Upper lobe of left lung (tissue), 6 donors: ENCODE measurements at regions not wholly inside any gene's neighbourhood (a gene's known extent, or its start where the extent isn't known, plus 50 kb on each side); places are given as distances from the start of the nearest gene placed in this dataset.

Experiments used
- ATAC-seq, 2 donors: fragments of 200-7000 bp; cut with Tn5 transposase; one replicate each; pipeline ENCODE4 v1.9.1; 2022; ENCODE audit warnings: mild to moderate bottlenecking in 2 of 2, moderate library complexity in 2 of 2; ENCODE audit not compliant: low FRiP score in 2 of 2
- DNase-seq, 2 donors: peaks; one replicate each; pipeline ENCODE4 v3.0.0-alpha.2; 2019 to 2020
- H3K27ac ChIP-seq, 4 donors: fragments of 200-600 bp; sonication (generic); one replicate each; pipeline ENCODE4 v1.5.1; 2016 to 2019
- H3K27me3 ChIP-seq, 4 donors: fragments of 200-600 bp; sonication (generic); one replicate each; pipeline ENCODE4 v1.5.1; 2017 to 2019
- H3K36me3 ChIP-seq, 4 donors: fragments of 200-600 bp; sonication (generic); one replicate each; pipeline ENCODE4 v1.5.1; 2016 to 2019
- H3K4me1 ChIP-seq, 4 donors: fragments of 200-600 bp; sonication (generic); one replicate each; pipeline ENCODE4 v1.5.1; 2018 to 2019
- H3K4me3 ChIP-seq, 4 donors: fragments of 200-600 bp; sonication (generic); one replicate each; pipeline ENCODE4 v1.5.1; 2017 to 2019; ENCODE audit warnings: mild to moderate bottlenecking in 2 of 4, moderate library complexity in 1 of 4
- H3K9me3 ChIP-seq, 4 donors: fragments of 200-600 bp; sonication (generic); one replicate each; pipeline ENCODE4 v1.5.1; 2018 to 2019
- CTCF ChIP-seq, 6 experiments: fragments of 450-650 bp in 4 of 6; fragments of 200-600 bp in 2 of 6; sonication (generic) in 2 of 6; IDR thresholded peaks; one replicate each; pipeline ENCODE4 v1.5.1; 2016 to 2019; ENCODE audit warnings: antibody characterized with exemption in 6 of 6
- EP300 ChIP-seq, 4 donors: sonication (generic); formaldehyde crosslinking; IDR thresholded peaks; one replicate each; pipeline ENCODE4 v1.5.1; 2017; ENCODE audit warnings: antibody characterized with exemption in 4 of 4, control low read depth in 2 of 4
- POLR2A ChIP-seq, 4 donors: fragments of 450-650 bp; IDR thresholded peaks; one replicate each; pipeline ENCODE4 v1.5.1; 2016 to 2017; ENCODE audit warnings: antibody characterized with exemption in 4 of 4, mild to moderate bottlenecking in 2 of 4
- POLR2AphosphoS5 ChIP-seq, 2 donors: sonication (generic); formaldehyde crosslinking; IDR thresholded peaks; one replicate each; pipeline ENCODE4 v1.5.1; 2017; ENCODE audit warnings: antibody characterized with exemption in 2 of 2
- WGBS, 2 donors: methylation state at CpG; one replicate each; pipeline ENCODE4 v1.1.5; 2017 to 2018; 5-methylcytosine and 5-hydroxymethylcytosine counted together
- donor health status: DM: no; HTN: no; CAD: no; lungs with moderate emphysema.
- donor health status: DM: no; HTN: yes; CAD: no; lungs with severe emphysema.

- no peaks in the 10 kb centered on the region for H3K36me3 ChIP-seq
- H3K4me3 ChIP-seq, result no peak overlapping the region
- peaks cover 5 to 12% (median 8%) of the 10 kb centered on the region in 4 donors for H3K9me3 ChIP-seq
- no peaks in the 10 kb centered on the region for H3K4me1 ChIP-seq
- H3K27me3 ChIP-seq, result no peaks in the 10 kb centered on the region
- DNase-seq, result no peak
- no peak overlapping the region for H3K27ac ChIP-seq
- no peak for TF ChIP-seq CTCF (IDR thresholded peaks at IDR 0.05)
- TF ChIP-seq POLR2A (IDR thresholded peaks at IDR 0.05), result no peak
- no peak for TF ChIP-seq POLR2AphosphoS5 (IDR thresholded peaks at IDR 0.05)
- TF ChIP-seq EP300 (IDR thresholded peaks at IDR 0.05), result no peak
- WGBS, 2 donors, result 53 to 73% methylated on average over 2 to 4 of the region's 4 CpGs
- ATAC-seq, result no peak
These were observed 59.7 kb upstream of the SNCAIP start for GRCh38 chr5:122252319-122252718.

GRCh38 chr5:122253794-122254193 is 58.2 kb upstream of the SNCAIP start:
- H3K4me1 ChIP-seq, result no peaks in the 10 kb centered on the region
- DNase-seq (no peak), ATAC-seq (no peak)
- no peaks in the 10 kb centered on the region for H3K36me3 ChIP-seq
- no peak overlapping the region for H3K27ac ChIP-seq
- no peak for TF ChIP-seq POLR2AphosphoS5 (IDR thresholded peaks at IDR 0.05)
- H3K9me3 ChIP-seq, result peaks cover 5 to 13% (median 8%) of the 10 kb centered on the region in 4 donors
- no peaks in the 10 kb centered on the region for H3K27me3 ChIP-seq
- no peak overlapping the region for H3K4me3 ChIP-seq

- TF ChIP-seq POLR2AphosphoS5 (IDR thresholded peaks at IDR 0.05), result no peak
- TF ChIP-seq EP300 (IDR thresholded peaks at IDR 0.05), result no peak
- TF ChIP-seq CTCF (IDR thresholded peaks at IDR 0.05), result no peak
- no peak for TF ChIP-seq POLR2A (IDR thresholded peaks at IDR 0.05)
- 55 to 73% methylated on average over 1 of the region's 1 CpG for WGBS, 2 donors
- Histone ChIP-seq H3K9me3 (peaks cover 5 to 13% (median 8%) of the 10 kb centered on the region in 4 donors), H3K4me1 (no peaks in the 10 kb centered on the region), H3K27ac (no peak overlapping the region), H3K36me3 (no peaks in the 10 kb centered on the region), H3K4me3 (no peak overlapping the region), H3K27me3 (no peaks in the 10 kb centered on the region)
- ATAC-seq (no peak), DNase-seq (no peak)
These were observed 55.6 kb upstream of the SNCAIP start for GRCh38 chr5:122256388-122256787.

GRCh38 chr5:122257000-122257399 is 55.0 kb upstream of the SNCAIP start:
- WGBS, 2 donors, result 94 to 96% methylated on average over 8 of the region's 8 CpGs
- Histone ChIP-seq H3K27me3 (no peaks in the 10 kb centered on the region), H3K4me3 (no peak overlapping the region), H3K36me3 (no peaks in the 10 kb centered on the region), H3K4me1 (no peaks in the 10 kb centered on the region), H3K9me3 (peaks cover 5 to 13% (median 8%) of the 10 kb centered on the region in 4 donors), H3K27ac (no peak overlapping the region)
- ATAC-seq, result no peak
- DNase-seq, result no peak
- no peak for TF ChIP-seq EP300 (IDR thresholded peaks at IDR 0.05)
- TF ChIP-seq POLR2AphosphoS5 (IDR thresholded peaks at IDR 0.05), result no peak
- no peak for TF ChIP-seq POLR2A (IDR thresholded peaks at IDR 0.05)
- TF ChIP-seq CTCF (IDR thresholded peaks at IDR 0.05), result no peak

GRCh38 chr5:122258241-122258640 is 53.8 kb upstream of the SNCAIP start:
- no peak for DNase-seq
- peak in 1 of 2 donors; percentile 37 for ATAC-seq
- H3K9me3 ChIP-seq, result peaks cover 5 to 13% (median 8%) of the 10 kb centered on the region in 4 donors
- no peaks in the 10 kb centered on the region for H3K27me3 ChIP-seq
- no peaks in the 10 kb centered on the region for H3K36me3 ChIP-seq
- no peaks in the 10 kb centered on the region for H3K4me1 ChIP-seq
- WGBS, 2 donors, result 92% methylated on average over 1 of the region's 1 CpG; no CpG with 5 or more reads in 1 of the 2 donors
- no peak overlapping the region for H3K4me3 ChIP-seq
- TF ChIP-seq POLR2A (IDR thresholded peaks at IDR 0.05), result no peak
- TF ChIP-seq POLR2AphosphoS5 (IDR thresholded peaks at IDR 0.05), result no peak
- TF ChIP-seq CTCF (IDR thresholded peaks at IDR 0.05), result no peak
- no peak for TF ChIP-seq EP300 (IDR thresholded peaks at IDR 0.05)
- no peak overlapping the region for H3K27ac ChIP-seq
